ENCODE measurements at regions not wholly inside any gene's neighbourhood (a gene's known extent, or its start where the extent isn't known, plus 50 kb on each side); places are given as distances from the start of the nearest gene placed in this dataset.

DNA sequence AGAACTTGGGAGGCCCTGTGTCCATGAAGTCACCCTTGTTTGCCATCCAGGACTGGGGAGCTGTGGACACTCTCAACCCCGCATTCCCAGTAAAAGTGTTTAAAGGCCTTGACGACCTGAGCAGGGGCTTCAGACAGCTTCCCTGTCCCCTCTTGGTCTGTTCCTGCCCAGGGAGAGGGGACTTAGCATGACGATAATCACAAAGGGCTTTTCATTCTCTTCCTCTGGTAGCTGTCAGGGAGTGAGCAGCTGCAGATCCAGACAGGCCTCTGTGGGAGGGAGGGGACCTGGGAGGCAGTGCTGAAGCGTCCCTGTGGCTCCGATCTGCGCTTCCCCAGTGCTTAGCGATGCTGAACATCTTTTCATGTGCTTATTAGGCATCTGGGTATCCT lies 77.8 kb upstream of the HS6ST1 start:
- no peak overlapping the region for H3K4me3 ChIP-seq (ENCODE audit: low read length)
- no peak for TF ChIP-seq CTCF (conservative IDR thresholded peaks at IDR 0.05; ENCODE audit: low read depth, low read length)
- no peak for DNase-seq (ENCODE audit: low read depth)

- no peak for DNase-seq (ENCODE audit: low read depth)
- no peak for TF ChIP-seq CTCF (conservative IDR thresholded peaks at IDR 0.05; ENCODE audit: low read depth, low read length)
These were observed 78.3 kb upstream of the HS6ST1 start for GRCh38 chr2:128396946-128397345.

GRCh38 chr2:128399256-128399655 lies 80.6 kb upstream of the HS6ST1 start:
- no peak for DNase-seq (ENCODE audit: low read depth)
- TF ChIP-seq CTCF (conservative IDR thresholded peaks at IDR 0.05; ENCODE audit: low read depth, low read length), result no peak
- no peak overlapping the region for H3K4me3 ChIP-seq (ENCODE audit: low read length)

More at GRCh38 chr2:128396946-128397345, 78.3 kb upstream of the HS6ST1 start:
- H3K4me3 ChIP-seq (ENCODE audit: low read length), result no peak overlapping the region

GRCh38 chr2:128399690-128400291 lies 81.1 kb upstream of the HS6ST1 start:
- no peak for TF ChIP-seq CTCF (conservative IDR thresholded peaks at IDR 0.05; ENCODE audit: low read depth, low read length)

GRCh38 chr2:128401680-128402079 lies 83.0 kb upstream of the HS6ST1 start:
- no peak overlapping the region for H3K4me3 ChIP-seq (ENCODE audit: low read length)
- TF ChIP-seq CTCF (conservative IDR thresholded peaks at IDR 0.05; ENCODE audit: low read depth, low read length), result no peak
- no peak for DNase-seq (ENCODE audit: low read depth)

More at GRCh38 chr2:128399690-128400291, 81.1 kb upstream of the HS6ST1 start:
- DNase-seq (ENCODE audit: low read depth), result no peak
- no peak overlapping the region for H3K4me3 ChIP-seq (ENCODE audit: low read length)

DNA sequence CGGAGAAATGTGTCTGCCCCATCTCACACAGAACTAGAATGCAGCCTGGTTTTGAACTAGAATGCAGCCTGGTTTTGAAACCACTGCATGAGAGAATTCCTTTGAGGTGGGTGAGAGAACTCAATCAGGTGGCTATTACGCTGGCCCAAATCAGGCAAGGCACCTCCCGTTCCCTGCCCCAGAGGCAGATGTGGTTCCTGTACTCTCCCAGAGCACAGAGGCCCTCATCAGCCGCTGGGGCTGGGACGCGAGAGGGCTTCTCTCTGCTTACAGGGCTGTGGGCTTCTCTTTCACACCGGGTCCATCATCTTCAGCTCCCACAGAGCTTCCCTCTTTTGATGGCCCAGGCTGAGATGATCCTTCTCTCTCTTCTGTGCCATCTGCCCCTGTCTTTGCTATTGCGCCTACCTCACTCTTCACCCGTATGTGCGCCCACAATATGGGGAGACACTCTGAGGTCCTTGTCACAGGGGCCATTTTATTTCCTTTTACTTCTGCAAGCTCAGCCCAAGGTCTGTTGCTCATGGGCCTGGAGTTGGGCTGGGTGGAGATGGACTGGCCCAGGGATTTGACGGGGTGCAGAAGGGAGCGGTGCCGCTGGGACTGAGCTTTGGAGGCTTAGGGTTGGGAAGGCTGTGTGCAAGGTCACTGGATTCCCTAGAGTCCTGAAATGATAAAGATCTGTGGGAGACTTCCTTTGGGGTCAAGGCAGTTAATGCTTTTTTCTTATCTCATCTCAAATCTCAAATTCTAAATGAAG lies 84.4 kb upstream of the HS6ST1 start:
- H3K4me3 ChIP-seq (ENCODE audit: low read length), result no peak overlapping the region
- TF ChIP-seq CTCF (conservative IDR thresholded peaks at IDR 0.05; ENCODE audit: low read depth, low read length), result no peak
- DNase-seq (ENCODE audit: low read depth), result no peak

Measured in retinal pigment epithelial cell (primary cell).